IMR-90 (cell line): ENCODE measurements at regions not wholly inside any gene's neighbourhood (a gene's known extent, or its start where the extent isn't known, plus 50 kb on each side); places are given as distances from the start of the nearest gene placed in this dataset.

Source experiments
- ATAC-seq: fragments of 200-7000 bp; cut with Tn5 transposase; 2 replicates; pipeline ENCODE4 v1.9.1; 2020; ENCODE audit warnings: low read depth, mild to moderate bottlenecking, moderate library complexity
- BruUV-seq: library from RNA; stranded (reverse); fragments of 400-500 nt; replicated peaks from 2 replicates; lab custom pipeline; 2021; lab: Mats Ljungman, UMichigan
- CTCF ChIA-PET: fragments of 300-600 bp; formaldehyde crosslinking; extraction: SDS; loops from one replicate; lab custom pipeline; 2021; ENCODE audit warnings: antibody characterized with exemption; lab: Yijun Ruan, JAX
- POLR2A ChIA-PET: fragments of 300-600 bp; sonication (Branson Sonifier 250); formaldehyde crosslinking; loops from one replicate; lab custom pipeline; 2022; ENCODE audit warnings: antibody characterized with exemption; ENCODE audit not compliant: unreplicated experiment; lab: Charles Lee
- DNase-seq: peaks from one replicate; pipeline ENCODE4 v3.0.0; 2013
- H2AFZ ChIP-seq: replicated peaks from 2 replicates; pipeline ENCODE3; 2013; ENCODE audit warnings: low read length, mild to moderate bottlenecking; ENCODE audit not compliant: poor library complexity
- H2AK5ac ChIP-seq: 2 replicates; pipeline ENCODE4 v1.6.1; 2013; ENCODE audit warnings: low read depth, low read length, inconsistent platforms
- H2AK9ac ChIP-seq: replicated peaks from 2 replicates; pipeline ENCODE3; 2013; ENCODE audit warnings: mild to moderate bottlenecking, low read depth, low read length, moderate library complexity; ENCODE audit not compliant: poor library complexity
- H2BK120ac ChIP-seq: 2 replicates; pipeline ENCODE4 v1.6.1; 2013; ENCODE audit warnings: low read depth, low read length, inconsistent platforms
- H2BK15ac ChIP-seq: 3 replicates; pipeline ENCODE4 v1.6.1; 2013; ENCODE audit warnings: low read depth, low read length, inconsistent platforms
- H2BK20ac ChIP-seq: 2 replicates; pipeline ENCODE4 v1.6.1; 2013; ENCODE audit warnings: low read depth, mild to moderate bottlenecking, inconsistent platforms, low read length, moderate library complexity
- H2BK5ac ChIP-seq: 2 replicates; pipeline ENCODE4 v1.6.1; 2013; ENCODE audit warnings: mild to moderate bottlenecking, low read depth, low read length, inconsistent platforms; ENCODE audit not compliant: poor library complexity, severe bottlenecking
- H3K14ac ChIP-seq: replicated peaks from 2 replicates; pipeline ENCODE4 v1.6.1; 2013; ENCODE audit warnings: low read depth, low read length, inconsistent platforms
- H3K18ac ChIP-seq: 2 replicates; pipeline ENCODE4 v1.6.1; 2013; ENCODE audit warnings: low read depth, low read length, control low read depth
- H3K23ac ChIP-seq: 2 replicates; pipeline ENCODE4 v1.6.1; 2013; ENCODE audit warnings: low read depth, low read length, inconsistent platforms
- H3K27ac ChIP-seq: 2 replicates; pipeline ENCODE4 v1.5.1; 2013; ENCODE audit warnings: mild to moderate bottlenecking, control low read depth, low read length; ENCODE audit not compliant: insufficient read depth
- H3K27me3 ChIP-seq: 2 replicates; pipeline ENCODE4 v1.6.1; 2013; ENCODE audit warnings: low read length; ENCODE audit not compliant: control insufficient read depth, insufficient read depth
- H3K36me3 ChIP-seq: 2 replicates; pipeline ENCODE4 v1.6.1; 2013; ENCODE audit warnings: low read length, mixed read lengths; ENCODE audit not compliant: control insufficient read depth, insufficient read depth
- H3K4ac ChIP-seq: 2 replicates; pipeline ENCODE4 v1.6.1; 2013; ENCODE audit warnings: low read depth, low read length, inconsistent platforms
- H3K4me1 ChIP-seq: 2 replicates; pipeline ENCODE4 v1.6.1; 2013; ENCODE audit warnings: low read length, mixed read lengths; ENCODE audit not compliant: control insufficient read depth, insufficient read depth
- H3K4me2 ChIP-seq: 2 replicates; pipeline ENCODE4 v1.6.1; 2013; ENCODE audit warnings: low read depth, mild to moderate bottlenecking, control low read depth, low read length, moderate library complexity
- H3K4me3 ChIP-seq: 2 replicates; pipeline ENCODE4 v1.5.1; 2013; ENCODE audit warnings: low read depth, mild to moderate bottlenecking, control low read depth, low read length, moderate library complexity; ENCODE audit not compliant: insufficient read depth
- H3K56ac ChIP-seq: 2 replicates; pipeline ENCODE4 v1.6.1; 2013; ENCODE audit warnings: low read length, inconsistent platforms; ENCODE audit not compliant: insufficient read depth; ENCODE audit errors: extremely low read depth
- H3K79me1 ChIP-seq, 2 experiments: 2 replicates each; pipeline ENCODE4 v1.6.1; 2013; ENCODE audit warnings: low read length in 2 of 2, inconsistent platforms in 1 of 2, low read depth in 1 of 2
- H3K9ac ChIP-seq: 2 replicates; pipeline ENCODE4 v1.6.1; 2013; ENCODE audit warnings: low read depth, low read length, control low read depth
- H3K9me1 ChIP-seq: 2 replicates; pipeline ENCODE4 v1.6.1; 2013; ENCODE audit warnings: low read length, inconsistent platforms; ENCODE audit not compliant: insufficient read depth
- H3K9me3 ChIP-seq: 2 replicates; pipeline ENCODE4 v1.6.1; 2013; ENCODE audit warnings: low read length; ENCODE audit not compliant: control insufficient read depth, insufficient read depth
- H4K20me1 ChIP-seq: 2 replicates; pipeline ENCODE4 v1.6.1; 2013; ENCODE audit warnings: low read length, inconsistent platforms; ENCODE audit not compliant: insufficient read depth
- H4K5ac ChIP-seq: 2 replicates; pipeline ENCODE4 v1.6.1; 2013; ENCODE audit warnings: mild to moderate bottlenecking, low read depth, low read length, control low read depth
- H4K8ac ChIP-seq, 2 experiments: 2 replicates each; pipeline ENCODE4 v1.6.1; 2013; ENCODE audit warnings: low read depth in 2 of 2, low read length in 2 of 2, control low read depth in 1 of 2, inconsistent platforms in 1 of 2
- H4K91ac ChIP-seq: 2 replicates; pipeline ENCODE4 v1.6.1; 2013; ENCODE audit warnings: low read depth, low read length, inconsistent platforms; ENCODE audit not compliant: insufficient read depth
- MAFK ChIP-seq: IDR thresholded peaks from 2 replicates; pipeline ENCODE4 v1.6.1; 2012; ENCODE audit warnings: low read depth, low read length, improper control_type of control experiment
- USF2 ChIP-seq: fragments of 150-350 bp; IDR thresholded peaks from 2 replicates; pipeline ENCODE4 v1.6.1; 2017; ENCODE audit warnings: mild to moderate bottlenecking, antibody characterized with exemption, low read length, low read depth
- WGBS, 2 experiments: methylation state at CpG; one replicate each; pipeline versions ENCODE4 v1.1.5 to v1.1.7; 2013; ENCODE audit warnings: missing lambda C conversion rate in 2 of 2; ENCODE audit not compliant: insufficient read length in 1 of 2; ENCODE audit errors: extremely low coverage in 2 of 2; 5-methylcytosine and 5-hydroxymethylcytosine counted together
- dilution Hi-C: fragments of 300-500 bp; cut with HindIII; formaldehyde crosslinking; loops from one replicate; pipeline ENCODE4 v1.14.3; 2018; ENCODE audit warnings: low sequenced_read_pairs; ENCODE audit not compliant: unreplicated experiment
- in situ Hi-C: fragments of 300-500 bp; cut with MboI; formaldehyde crosslinking; loops from 3 replicates; pipeline ENCODE4 v1.14.3; 2019; ENCODE audit warnings: low sequenced_read_pairs, inconsistent platforms, mixed read lengths
- intact Hi-C: fragments of 100-400 bp; cut with micrococcal nuclease; formaldehyde crosslinking; loops from 2 replicates; pipeline ENCODE4 v1.10.0; 2022

GRCh38 chr5:165903835-165904234 is 2387.6 kb upstream of the WWC1 start:
- no TSS peak for BruUV-seq
- Histone ChIP-seq H3K4ac (no peak overlapping the region), H3K27me3 (no peaks in the 10 kb centered on the region), H4K20me1 (no peaks in the 10 kb centered on the region), H3K56ac (no peak overlapping the region), H4K8ac (no peak overlapping the region), H2AFZ (no peak overlapping the region), H3K36me3 (no peaks in the 10 kb centered on the region), H3K79me1 (no peaks in the 10 kb centered on the region), H3K14ac (no peak overlapping the region), H3K9me3 (peaks cover 11% of the 10 kb centered on the region), H2AK5ac (no peak overlapping the region), H3K4me2 (no peak overlapping the region), H3K18ac (no peak overlapping the region), H3K27ac (no peak overlapping the region), H2BK5ac (no peak overlapping the region), H4K5ac (no peak overlapping the region), H2BK15ac (no peak overlapping the region), H3K4me3 (no peak overlapping the region), H2BK120ac (no peak overlapping the region), H3K9ac (no peak overlapping the region), H3K23ac (no peak overlapping the region), H4K91ac (no peak overlapping the region), H3K9me1 (no peaks in the 10 kb centered on the region), H3K4me1 (no peaks in the 10 kb centered on the region), H2BK20ac (no peak overlapping the region), H2AK9ac (no peak overlapping the region)
- in situ Hi-C loops (no loop called here), intact Hi-C loops (no loop called here), dilution Hi-C loops (no loop called here)
- peak; percentile 55 for TF ChIP-seq MAFK
- TF ChIP-seq USF2, result no peak
- POLR2A ChIA-PET, result no interaction called here
- 40% methylated on average over 1 of the region's 1 CpG; no CpG with 5 or more reads in 1 of the 2 experiments for WGBS, 2 experiments
- DNase-seq (no peak), ATAC-seq (no peak)
- CTCF ChIA-PET, result interaction anchor here (0.5 kb wide), 1 partner anchor 84 kb away, joined by 3 read pairs; no protein-coding TSS in a partner anchor
